GM12874 (cell line): ENCODE measurements at regions not wholly inside any gene's neighbourhood (a gene's known extent, or its start where the extent isn't known, plus 50 kb on each side); places are given as distances from the start of the nearest gene placed in this dataset.

Experiments
- CTCF ChIP-seq: IDR thresholded peaks from 2 replicates; pipeline ENCODE4 v1.5.1; 2011; ENCODE audit warnings: low read depth, mild to moderate bottlenecking, control low read depth, low read length, moderate library complexity; ENCODE audit not compliant: insufficient read depth

DNA sequence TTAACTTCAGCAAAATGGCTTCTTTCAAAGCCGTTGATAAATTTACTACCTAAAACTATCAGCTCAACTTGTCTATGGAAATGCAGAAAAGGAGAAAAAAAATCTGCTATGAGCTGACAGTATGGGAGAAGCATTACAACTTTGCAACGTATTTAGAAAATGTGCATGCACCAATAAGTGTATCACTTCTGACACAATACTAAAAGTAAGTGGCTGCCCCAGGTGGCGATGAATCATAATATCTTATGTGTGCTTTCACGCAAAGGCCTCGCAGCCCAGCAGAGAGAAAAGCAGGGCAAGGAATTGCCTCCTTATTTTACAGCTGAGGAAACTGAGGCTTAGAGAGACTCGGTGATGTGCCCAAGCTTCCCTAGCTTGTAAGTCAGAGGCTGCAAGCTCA, 101.8 kb downstream of the SALL1 start:
- no peak for TF ChIP-seq CTCF

DNA sequence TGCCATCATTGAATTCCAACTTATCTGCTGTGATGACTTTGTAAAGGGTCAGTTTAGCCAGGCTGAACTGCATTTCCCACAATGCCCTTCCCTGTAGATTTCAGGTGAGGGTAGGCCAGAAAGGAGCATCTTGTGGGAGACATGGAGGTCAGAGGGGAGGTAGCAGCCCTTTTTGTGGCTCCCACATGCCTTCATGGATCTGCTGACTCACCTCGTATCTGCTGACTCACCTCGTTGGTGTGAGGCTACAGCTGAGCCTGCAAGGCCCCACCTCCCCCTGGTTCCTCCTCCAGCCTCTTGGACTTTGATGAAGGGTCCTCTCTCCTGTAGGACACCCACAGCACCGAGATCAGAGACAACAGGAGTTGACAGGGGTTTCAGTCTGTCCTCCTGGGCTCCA, 102.5 kb downstream of the SALL1 start:
- no peak for TF ChIP-seq CTCF

GRCh38 chr16:51045794-51046193, 105.3 kb downstream of the SALL1 start:
- no peak for TF ChIP-seq CTCF

- TF ChIP-seq CTCF, result no peak
These were observed 105.9 kb downstream of the SALL1 start for GRCh38 chr16:51045186-51045585.

DNA sequence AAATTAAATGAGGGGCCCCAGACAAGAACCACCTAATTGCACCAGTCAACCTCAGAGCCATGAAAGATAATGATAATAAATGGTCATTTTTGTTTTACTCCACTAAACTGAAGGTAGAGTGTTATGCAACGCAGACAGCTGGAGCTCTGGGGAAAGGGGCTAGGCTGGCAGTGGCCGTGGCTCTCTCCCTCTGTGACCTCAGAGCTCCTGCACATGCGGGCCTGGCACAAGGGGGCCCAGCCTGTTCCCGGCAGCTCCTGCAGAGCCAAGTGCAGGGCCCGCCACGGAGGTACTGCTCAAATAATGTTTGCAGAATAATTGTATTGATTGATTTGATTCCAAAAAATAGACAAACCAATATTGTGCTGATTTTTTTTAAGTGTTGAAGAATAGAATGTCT, 109.5 kb downstream of the SALL1 start:
- TF ChIP-seq CTCF, result no peak

- TF ChIP-seq CTCF, result no peak
These were observed 110.4 kb downstream of the SALL1 start for GRCh38 chr16:51040637-51041036.

DNA sequence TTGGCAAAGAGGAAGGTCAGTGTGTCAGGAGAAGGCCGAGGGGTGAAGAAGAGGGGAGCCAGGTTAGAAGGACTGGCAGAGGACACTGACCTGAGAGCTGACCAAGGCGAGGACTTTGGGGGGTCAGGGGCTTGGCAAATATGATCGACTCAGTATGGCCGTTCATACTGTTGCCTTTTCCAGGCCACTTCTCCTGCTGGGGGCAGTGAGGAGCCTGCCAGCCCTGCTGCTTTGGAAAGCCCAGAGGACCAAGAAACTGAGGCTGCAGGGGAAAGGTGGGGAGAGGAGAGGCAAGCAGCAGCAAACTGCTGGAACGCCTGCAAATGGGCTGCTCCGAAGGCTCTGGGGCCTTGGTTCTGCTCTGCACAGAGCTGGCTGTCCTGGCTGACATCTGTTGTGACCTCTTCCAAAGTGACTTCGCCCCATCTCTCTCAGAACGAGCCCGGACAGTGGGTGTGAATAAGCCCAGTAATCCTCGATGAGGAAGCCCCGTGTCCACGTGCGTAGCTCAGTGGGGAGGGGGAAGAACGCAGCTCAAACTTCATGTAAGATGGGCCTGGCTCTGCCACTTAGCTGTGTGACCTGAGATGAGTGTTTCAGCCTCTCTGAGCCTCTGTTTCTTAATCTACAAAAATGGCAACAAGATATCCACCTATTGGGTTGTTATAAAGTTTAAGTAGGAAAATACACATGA, 111.3 kb downstream of the SALL1 start:
- TF ChIP-seq CTCF, result no peak
